B cell (primary cell): ENCODE measurements at regions not wholly inside any gene's neighbourhood (a gene's known extent, or its start where the extent isn't known, plus 50 kb on each side); places are given as distances from the start of the nearest gene placed in this dataset.

Source experiments
- ATAC-seq: fragments of 200-7000 bp; cut with Tn5 transposase; one replicate; pipeline ENCODE4 v1.10.0; 2021; ENCODE audit warnings: low read depth, mild to moderate bottlenecking, moderate number of reproducible peaks, moderate library complexity
- CTCF ChIA-PET: fragments of 350-600 bp; sonication (Branson Sonifier 250); formaldehyde crosslinking; loops from one replicate; lab custom pipeline; 2021; ENCODE audit warnings: antibody characterized with exemption, inconsistent platforms; lab: Charles Lee
- POLR2A ChIA-PET: fragments of 350-600 bp; sonication (Branson Sonifier 250); formaldehyde crosslinking; loops from one replicate; lab custom pipeline; 2021; ENCODE audit warnings: antibody characterized with exemption; lab: Charles Lee
- DNase-seq: peaks from one replicate; pipeline ENCODE4 v3.0.0; 2013
- H2AFZ ChIP-seq: 2 replicates; pipeline ENCODE4 v1.6.1; 2012; ENCODE audit warnings: mild to moderate bottlenecking, low read depth, low read length; ENCODE audit not compliant: insufficient read depth, poor library complexity, severe bottlenecking
- H3K27ac ChIP-seq, 2 donors: 1 replicate in 1 of 2; 2 replicates in 1 of 2; pipeline ENCODE4 v1.5.1; 2012 to 2013; ENCODE audit warnings: low read length in 2 of 2, mild to moderate bottlenecking in 2 of 2, moderate library complexity in 1 of 2
- H3K27me3 ChIP-seq, 4 experiments: fragments of 200-600 bp in 1 of 4; sonication (generic) in 1 of 4; replicated peaks in 1 of 4; 1 replicate in 2 of 4; 2 replicates in 2 of 4; pipeline versions ENCODE4 v1.6.1 to v1.7.0; 2013 to 2016; ENCODE audit warnings: low read length in 3 of 4, mild to moderate bottlenecking in 2 of 4, mixed read lengths in 1 of 4, moderate library complexity in 1 of 4; ENCODE audit not compliant: insufficient read depth in 4 of 4, control insufficient read depth in 3 of 4; ENCODE audit errors: control extremely low read depth in 1 of 4
- H3K36me3 ChIP-seq, 2 experiments: replicated peaks in 1 of 2; 1 replicate in 1 of 2; 2 replicates in 1 of 2; pipeline versions ENCODE4 v1.6.1 to v1.7.1; 2013; ENCODE audit warnings: low read length in 1 of 2; ENCODE audit not compliant: insufficient read depth in 2 of 2, control insufficient read depth in 1 of 2; ENCODE audit errors: control extremely low read depth in 1 of 2, extremely low read depth in 1 of 2
- H3K4me1 ChIP-seq, 2 donors: fragments of 200-600 bp in 1 of 2; sonication (generic) in 1 of 2; 1 replicate in 1 of 2; 2 replicates in 1 of 2; pipeline versions ENCODE4 v1.5.1 to v1.6.1; 2013 to 2017; ENCODE audit warnings: low read length in 2 of 2; ENCODE audit not compliant: control insufficient read depth in 2 of 2, insufficient read depth in 2 of 2
- H3K4me2 ChIP-seq: replicated peaks from 2 replicates; pipeline ENCODE3; 2012; ENCODE audit warnings: mild to moderate bottlenecking, low read depth, low read length; ENCODE audit not compliant: poor library complexity, severe bottlenecking
- H3K4me3 ChIP-seq, 5 experiments: fragments of 200-600 bp in 1 of 5; sonication (generic) in 1 of 5; 1 replicate in 3 of 5; 2 replicates in 2 of 5; pipeline versions ENCODE4 v1.5.1 to v1.7.0; 2011 to 2016; ENCODE audit warnings: low read length in 4 of 5, mild to moderate bottlenecking in 4 of 5, low read depth in 2 of 5, control low read depth in 1 of 5, moderate library complexity in 1 of 5; ENCODE audit not compliant: insufficient read depth in 1 of 5; ENCODE audit errors: control extremely low read depth in 1 of 5, extremely low read depth in 1 of 5
- H3K79me2 ChIP-seq: fragments of 200-600 bp; sonication (generic); one replicate; pipeline ENCODE4 v1.6.0; 2016; ENCODE audit warnings: low read length; ENCODE audit not compliant: control insufficient read depth, insufficient read depth
- H3K9ac ChIP-seq: fragments of 200-600 bp; sonication (generic); 2 replicates; pipeline ENCODE4 v1.6.1; 2017; ENCODE audit warnings: mild to moderate bottlenecking, low read length, moderate library complexity
- H3K9me3 ChIP-seq, 3 donors: one replicate each; pipeline versions ENCODE4 v1.6.1 to v1.7.1; 2013; ENCODE audit warnings: low read length in 2 of 3; ENCODE audit not compliant: control insufficient read depth in 2 of 3, insufficient read depth in 1 of 3; ENCODE audit errors: control extremely low read depth in 1 of 3
- H4K20me1 ChIP-seq: 2 replicates; pipeline ENCODE4 v1.6.0; 2012; ENCODE audit warnings: mild to moderate bottlenecking, low read length; ENCODE audit not compliant: insufficient read depth, control insufficient read depth, poor library complexity, severe bottlenecking
- H3K27ac Mint-ChIP-seq: one replicate; pipeline ENCODE4 v1.8.0; 2021; ENCODE audit warnings: mixed read lengths
- H3K27me3 Mint-ChIP-seq: one replicate; pipeline ENCODE4 v1.8.0; 2021; ENCODE audit warnings: mixed read lengths
- H3K4me1 Mint-ChIP-seq: one replicate; pipeline ENCODE4 v1.8.0; 2021; ENCODE audit warnings: mixed read lengths
- H3K4me3 Mint-ChIP-seq: one replicate; pipeline ENCODE4 v1.8.0; 2021; ENCODE audit warnings: mixed read lengths
- H3K9me3 Mint-ChIP-seq: one replicate; pipeline ENCODE4 v1.8.0; 2022; ENCODE audit warnings: mixed read lengths; ENCODE audit not compliant: insufficient read depth
- EZH2 ChIP-seq: IDR thresholded peaks from 2 replicates; pipeline ENCODE4 v1.6.1; 2012; ENCODE audit warnings: borderline replicate concordance, low read depth, mild to moderate bottlenecking, moderate library complexity, low read length; ENCODE audit not compliant: insufficient read depth, poor library complexity, severe bottlenecking
- WGBS: methylation state at CpG from one replicate; pipeline ENCODE4 v1.1.5; 2013; ENCODE audit warnings: missing lambda C conversion rate; ENCODE audit not compliant: insufficient coverage; 5-methylcytosine and 5-hydroxymethylcytosine counted together
- intact Hi-C: fragments of 100-400 bp; cut with micrococcal nuclease; formaldehyde crosslinking; loops from one replicate; pipeline ENCODE4 v1.10.0; 2022
- TF ChIP-seq, protein P1 (sequence below): fragments of 200-600 bp; IDR thresholded peaks from one replicate; pipeline ENCODE4 v1.8.0; 2022; ENCODE audit warnings: antibody characterized with exemption, mild to moderate bottlenecking

GRCh38 chr7:49425277-49425818 lies 348.1 kb upstream of the VWC2 start:
- H3K4me2 ChIP-seq = no peak overlapping the region
- Mint-ChIP-seq H3K4me1 (no peaks in the 10 kb centered on the region), H3K4me3 (no peak overlapping the region), H3K9me3 (peaks cover 2% of the 10 kb centered on the region), H3K27ac (no peak overlapping the region), H3K27me3 (no peaks in the 10 kb centered on the region)
- H2AFZ ChIP-seq = no peak overlapping the region
- no peaks in the 10 kb centered on the region for H4K20me1 ChIP-seq
- DNase-seq (no peak), ATAC-seq (no peak)
- no peaks in the 10 kb centered on the region for H3K79me2 ChIP-seq
- no peaks in the 10 kb centered on the region for H3K36me3 ChIP-seq
- 67% methylated on average over 2 of the region's 5 CpGs for WGBS
- CTCF ChIA-PET = no interaction called here
- TF ChIP-seq, protein P1, sequence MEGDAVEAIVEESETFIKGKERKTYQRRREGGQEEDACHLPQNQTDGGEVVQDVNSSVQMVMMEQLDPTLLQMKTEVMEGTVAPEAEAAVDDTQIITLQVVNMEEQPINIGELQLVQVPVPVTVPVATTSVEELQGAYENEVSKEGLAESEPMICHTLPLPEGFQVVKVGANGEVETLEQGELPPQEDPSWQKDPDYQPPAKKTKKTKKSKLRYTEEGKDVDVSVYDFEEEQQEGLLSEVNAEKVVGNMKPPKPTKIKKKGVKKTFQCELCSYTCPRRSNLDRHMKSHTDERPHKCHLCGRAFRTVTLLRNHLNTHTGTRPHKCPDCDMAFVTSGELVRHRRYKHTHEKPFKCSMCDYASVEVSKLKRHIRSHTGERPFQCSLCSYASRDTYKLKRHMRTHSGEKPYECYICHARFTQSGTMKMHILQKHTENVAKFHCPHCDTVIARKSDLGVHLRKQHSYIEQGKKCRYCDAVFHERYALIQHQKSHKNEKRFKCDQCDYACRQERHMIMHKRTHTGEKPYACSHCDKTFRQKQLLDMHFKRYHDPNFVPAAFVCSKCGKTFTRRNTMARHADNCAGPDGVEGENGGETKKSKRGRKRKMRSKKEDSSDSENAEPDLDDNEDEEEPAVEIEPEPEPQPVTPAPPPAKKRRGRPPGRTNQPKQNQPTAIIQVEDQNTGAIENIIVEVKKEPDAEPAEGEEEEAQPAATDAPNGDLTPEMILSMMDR = no peak
- TF ChIP-seq EZH2 = no peak
- H3K4me3 ChIP-seq = no peak overlapping the region
- H3K9ac ChIP-seq = no peak overlapping the region
- POLR2A ChIA-PET = no interaction called here
- no peaks in the 10 kb centered on the region for H3K4me1 ChIP-seq
- intact Hi-C loops = no loop called here
- no peak overlapping the region for H3K27ac ChIP-seq
- no peaks in the 10 kb centered on the region for H3K27me3 ChIP-seq
- H3K9me3 ChIP-seq = no peaks in the 10 kb centered on the region

DNA sequence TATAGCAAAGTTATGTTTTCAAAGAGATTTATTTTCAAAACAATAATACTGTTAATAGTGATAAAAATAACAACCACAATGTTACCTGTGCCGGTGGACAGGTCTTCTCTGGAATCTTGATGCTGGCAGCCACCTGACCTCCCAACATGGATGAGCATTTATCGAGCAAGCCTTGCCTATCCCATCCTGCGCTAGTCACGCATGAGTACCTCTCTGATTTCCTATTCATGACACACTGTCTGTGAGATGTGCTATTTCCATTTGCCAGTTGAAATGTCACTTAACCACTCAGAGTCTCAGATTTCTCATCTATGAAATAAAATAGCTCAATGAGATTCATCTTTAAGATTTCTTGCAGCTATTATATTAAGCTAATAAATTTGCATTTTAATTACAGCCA lies 341.2 kb upstream of the VWC2 start:
- Histone ChIP-seq H3K27me3 (no peaks in the 10 kb centered on the region), H3K4me2 (no peak overlapping the region), H3K27ac (no peak overlapping the region), H3K4me3 (no peak overlapping the region), H3K79me2 (no peaks in the 10 kb centered on the region), H3K36me3 (no peaks in the 10 kb centered on the region), H3K9me3 (no peaks in the 10 kb centered on the region), H3K9ac (no peak overlapping the region), H3K4me1 (no peaks in the 10 kb centered on the region), H4K20me1 (no peaks in the 10 kb centered on the region), H2AFZ (no peak overlapping the region)
- Mint-ChIP-seq H3K27me3 (no peaks in the 10 kb centered on the region), H3K9me3 (no peaks in the 10 kb centered on the region), H3K4me3 (no peak overlapping the region), H3K27ac (no peak overlapping the region), H3K4me1 (no peaks in the 10 kb centered on the region)
- POLR2A ChIA-PET = no interaction called here
- ATAC-seq = no peak
- 83% methylated on average over 1 of the region's 4 CpGs for WGBS
- TF ChIP-seq EZH2 = no peak
- TF ChIP-seq, protein P1 = no peak
- CTCF ChIA-PET = no interaction called here
- no peak for DNase-seq
- intact Hi-C loops = no loop called here
